ENCODE measurements at regions not wholly inside any gene's neighbourhood (a gene's known extent, or its start where the extent isn't known, plus 50 kb on each side); places are given as distances from the start of the nearest gene placed in this dataset.
"Not testable (repeated sequence)": the region's sequence is repeated elsewhere in the genome, so short reads cannot be mapped to it uniquely, and the experiment has no call there.

GRCh38 chr11:19612025-19612424 is 100.6 kb upstream of the NAV2 start:
- BruUV-seq (replicated peaks) = not testable (repeated sequence)

More at GRCh38 chr11:19612025-19612424, 100.6 kb upstream of the NAV2 start:
- H3K4me3 ChIP-seq (ENCODE audit: insufficient read depth, low read depth, low read length); H2AFZ ChIP-seq (replicated peaks; ENCODE audit: low read length, poor library complexity); H3K56ac ChIP-seq (ENCODE audit: extremely low read depth, insufficient read depth, low read length); H3K9ac ChIP-seq (ENCODE audit: low read depth, low read length); H4K91ac ChIP-seq (ENCODE audit: insufficient read depth, low read depth, low read length); H2AK5ac ChIP-seq (ENCODE audit: low read depth, low read length); H3K4ac ChIP-seq (ENCODE audit: low read depth, low read length); H3K9me3 ChIP-seq (ENCODE audit: control insufficient read depth, insufficient read depth, low read length); H3K79me1 ChIP-seq (ENCODE audit: low read depth in 1 of 2, low read length in 2 of 2); POLR2A ChIA-PET (ENCODE audit: unreplicated experiment); H2BK120ac ChIP-seq (ENCODE audit: low read depth, low read length); H3K4me2 ChIP-seq (ENCODE audit: low read depth, low read length); intact Hi-C loops (cut with micrococcal nuclease); ATAC-seq (ENCODE audit: low read depth); H3K14ac ChIP-seq (replicated peaks; ENCODE audit: low read depth, low read length); H4K5ac ChIP-seq (ENCODE audit: low read depth, low read length); in situ Hi-C loops (cut with MboI; ENCODE audit: low sequenced_read_pairs); H2BK15ac ChIP-seq (ENCODE audit: low read depth, low read length); H3K9me1 ChIP-seq (ENCODE audit: insufficient read depth, low read length); H2AK9ac ChIP-seq (replicated peaks; ENCODE audit: low read depth, low read length, poor library complexity); DNase-seq; CTCF ChIA-PET; H4K8ac ChIP-seq (ENCODE audit: low read depth in 2 of 2, low read length in 2 of 2); H3K36me3 ChIP-seq (ENCODE audit: control insufficient read depth, insufficient read depth, low read length); H2BK5ac ChIP-seq (ENCODE audit: low read depth, low read length, poor library complexity, severe bottlenecking); H3K23ac ChIP-seq (ENCODE audit: low read depth, low read length); H2BK20ac ChIP-seq (ENCODE audit: low read depth, low read length); H4K20me1 ChIP-seq (ENCODE audit: insufficient read depth, low read length); H3K18ac ChIP-seq (ENCODE audit: low read depth, low read length); H3K27me3 ChIP-seq (ENCODE audit: control insufficient read depth, insufficient read depth, low read length); H3K27ac ChIP-seq (ENCODE audit: insufficient read depth, low read length); dilution Hi-C loops (cut with HindIII; ENCODE audit: low sequenced_read_pairs, unreplicated experiment): not testable (repeated sequence)
- peaks cover 13% of the 10 kb centered on the region for H3K4me1 ChIP-seq (ENCODE audit: control insufficient read depth, insufficient read depth, low read length)
